ENCODE measurements at regions not wholly inside any gene's neighbourhood (a gene's known extent, or its start where the extent isn't known, plus 50 kb on each side); places are given as distances from the start of the nearest gene placed in this dataset. TPM values are rescaled to one million over a fixed set of nuclear protein-coding genes. Genes with fewer than 3 reads are reported as not detected.

DNA sequence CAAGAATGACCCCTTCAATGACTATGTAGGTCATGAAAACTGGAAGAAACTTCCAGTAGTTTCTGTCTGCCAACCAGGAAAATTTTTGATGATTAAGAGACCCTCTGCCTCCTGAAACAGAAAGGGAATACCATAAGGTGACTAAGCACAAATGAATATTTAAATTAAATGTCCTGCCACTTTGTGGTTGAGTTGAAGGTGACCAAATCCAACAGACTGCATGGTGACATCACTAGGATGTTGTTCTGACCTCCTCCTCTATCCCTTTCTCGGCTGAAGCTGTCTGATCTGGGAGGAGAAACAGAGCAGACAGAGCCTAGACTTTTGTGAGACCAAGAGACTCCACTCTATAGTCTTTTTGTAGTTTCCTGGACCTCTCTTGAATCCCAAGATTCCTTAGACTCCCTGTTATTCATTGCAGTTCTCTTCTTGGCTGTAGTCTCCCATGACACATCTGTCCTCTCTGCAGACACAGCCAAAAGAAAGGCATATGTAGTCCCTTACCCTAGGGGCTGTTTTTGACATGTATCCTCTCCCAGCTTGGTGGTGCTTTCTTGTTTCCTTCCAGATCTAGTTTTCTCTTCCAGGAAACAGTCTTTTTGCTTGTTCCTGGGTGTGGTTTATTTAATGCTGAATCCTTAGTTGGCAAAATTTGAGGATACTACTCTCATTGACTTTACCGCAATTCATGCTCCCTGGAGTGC, 55.2 kb upstream of the UBE3A start:
- no peak overlapping the region for H3K27ac ChIP-seq (ENCODE audit: low read depth, low read length)
- TF ChIP-seq, protein P1, sequence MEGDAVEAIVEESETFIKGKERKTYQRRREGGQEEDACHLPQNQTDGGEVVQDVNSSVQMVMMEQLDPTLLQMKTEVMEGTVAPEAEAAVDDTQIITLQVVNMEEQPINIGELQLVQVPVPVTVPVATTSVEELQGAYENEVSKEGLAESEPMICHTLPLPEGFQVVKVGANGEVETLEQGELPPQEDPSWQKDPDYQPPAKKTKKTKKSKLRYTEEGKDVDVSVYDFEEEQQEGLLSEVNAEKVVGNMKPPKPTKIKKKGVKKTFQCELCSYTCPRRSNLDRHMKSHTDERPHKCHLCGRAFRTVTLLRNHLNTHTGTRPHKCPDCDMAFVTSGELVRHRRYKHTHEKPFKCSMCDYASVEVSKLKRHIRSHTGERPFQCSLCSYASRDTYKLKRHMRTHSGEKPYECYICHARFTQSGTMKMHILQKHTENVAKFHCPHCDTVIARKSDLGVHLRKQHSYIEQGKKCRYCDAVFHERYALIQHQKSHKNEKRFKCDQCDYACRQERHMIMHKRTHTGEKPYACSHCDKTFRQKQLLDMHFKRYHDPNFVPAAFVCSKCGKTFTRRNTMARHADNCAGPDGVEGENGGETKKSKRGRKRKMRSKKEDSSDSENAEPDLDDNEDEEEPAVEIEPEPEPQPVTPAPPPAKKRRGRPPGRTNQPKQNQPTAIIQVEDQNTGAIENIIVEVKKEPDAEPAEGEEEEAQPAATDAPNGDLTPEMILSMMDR (IDR thresholded peaks at IDR 0.05; ENCODE audit: extremely low read depth, low read depth, low read length) = no peak
- no peaks in the 10 kb centered on the region for H3K9me3 ChIP-seq (ENCODE audit: low read depth, low read length)
- DNase-seq (ENCODE audit: insufficient read length, low spot score, missing footprints) = no peak
- H3K4me3 ChIP-seq (ENCODE audit: insufficient read depth, low read length) = no peak overlapping the region
- no peak overlapping the region for H2AFZ ChIP-seq (ENCODE audit: low read length)
- H3K27me3 ChIP-seq (ENCODE audit: insufficient read depth, low read length) = no peaks in the 10 kb centered on the region
- H3K36me3 ChIP-seq (ENCODE audit: insufficient read depth, low read length) = no peaks in the 10 kb centered on the region
- no peak overlapping the region for H3K4me2 ChIP-seq (ENCODE audit: insufficient read depth, low read length)
- H4K20me1 ChIP-seq (ENCODE audit: insufficient read depth, low read length) = no peaks in the 10 kb centered on the region
- no peaks in the 10 kb centered on the region for H3K79me2 ChIP-seq (ENCODE audit: insufficient read depth, low read length)
- no peaks in the 10 kb centered on the region for H3K4me1 ChIP-seq (ENCODE audit: insufficient read depth, low read length)

GRCh38 chr15:25492315-25492714, 53.5 kb upstream of the UBE3A start:
- Histone ChIP-seq H3K27me3 (ENCODE audit: insufficient read depth, low read length) (no peaks in the 10 kb centered on the region), H4K20me1 (ENCODE audit: insufficient read depth, low read length) (no peaks in the 10 kb centered on the region), H3K27ac (ENCODE audit: low read depth, low read length) (no peak overlapping the region), H2AFZ (ENCODE audit: low read length) (no peak overlapping the region), H3K36me3 (ENCODE audit: insufficient read depth, low read length) (no peaks in the 10 kb centered on the region), H3K4me2 (ENCODE audit: insufficient read depth, low read length) (no peak overlapping the region), H3K4me1 (ENCODE audit: insufficient read depth, low read length) (no peaks in the 10 kb centered on the region), H3K79me2 (ENCODE audit: insufficient read depth, low read length) (no peaks in the 10 kb centered on the region), H3K9me3 (ENCODE audit: low read depth, low read length) (peaks cover 2% of the 10 kb centered on the region), H3K4me3 (ENCODE audit: insufficient read depth, low read length) (no peak overlapping the region)
- TF ChIP-seq, protein P1 (IDR thresholded peaks at IDR 0.05; ENCODE audit: extremely low read depth, low read depth, low read length) = no peak
- DNase-seq (ENCODE audit: insufficient read length, low spot score, missing footprints) = no peak

Small RNA genes lying in the stretch of these regions (small RNA-seq; reads per million reads assigned to genes)
- not detected for gene AC023449.1

All from osteoblast (primary cell).